NOMO-1 (cell line): ENCODE measurements at regions not wholly inside any gene's neighbourhood (a gene's known extent, or its start where the extent isn't known, plus 50 kb on each side); places are given as distances from the start of the nearest gene placed in this dataset.
"Not testable (repeated sequence)": the region's sequence is repeated elsewhere in the genome, so short reads cannot be mapped to it uniquely, and the experiment has no call there.

ENCODE experiments used
- DNase-seq, 2 experiments: peaks; one replicate each; lab custom pipeline; 2025; ENCODE audit not compliant: unreplicated experiment in 2 of 2; lab: John Stamatoyannopoulos, UW

DNA sequence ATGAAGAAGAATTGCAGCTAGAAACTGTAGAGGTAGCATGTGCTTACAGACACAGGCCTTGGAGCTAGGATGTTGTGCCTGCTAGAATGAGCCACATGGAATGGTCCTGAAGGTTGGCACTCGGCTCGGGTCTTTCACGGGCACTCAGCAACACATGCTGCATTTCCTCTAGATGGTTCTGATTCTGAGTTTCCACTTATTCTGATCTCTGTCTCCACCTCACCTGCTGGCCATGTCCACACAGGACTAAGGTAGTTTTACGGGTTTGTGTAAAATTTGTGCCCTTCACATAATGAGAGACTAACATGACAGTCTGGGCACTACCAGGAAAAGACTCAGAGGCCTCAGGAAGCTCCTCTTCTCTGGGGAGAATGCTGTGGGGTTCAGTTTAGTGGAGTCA lies 444.8 kb upstream of the MKI67 start:
- no peak for DNase-seq

DNA sequence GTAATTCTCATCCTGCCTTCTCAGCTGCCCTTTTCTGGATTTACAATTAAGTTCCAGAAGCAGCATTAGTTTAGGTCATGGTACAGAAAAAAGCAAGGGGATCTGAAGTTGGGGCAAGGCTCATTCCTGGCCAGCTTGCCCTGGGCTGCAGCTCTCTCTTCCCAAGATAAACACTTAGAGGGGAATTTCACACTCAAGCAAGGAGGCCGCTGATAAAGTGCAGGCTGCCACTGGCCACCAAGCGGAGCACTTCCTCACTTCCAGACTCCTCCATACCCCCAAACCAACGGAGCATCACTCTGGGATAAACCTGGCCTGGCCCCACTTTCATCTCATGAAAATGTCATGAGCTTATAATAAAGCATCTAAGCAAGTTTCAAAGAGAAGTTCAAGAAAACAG lies 445.5 kb upstream of the MKI67 start:
- DNase-seq: no peak

DNA sequence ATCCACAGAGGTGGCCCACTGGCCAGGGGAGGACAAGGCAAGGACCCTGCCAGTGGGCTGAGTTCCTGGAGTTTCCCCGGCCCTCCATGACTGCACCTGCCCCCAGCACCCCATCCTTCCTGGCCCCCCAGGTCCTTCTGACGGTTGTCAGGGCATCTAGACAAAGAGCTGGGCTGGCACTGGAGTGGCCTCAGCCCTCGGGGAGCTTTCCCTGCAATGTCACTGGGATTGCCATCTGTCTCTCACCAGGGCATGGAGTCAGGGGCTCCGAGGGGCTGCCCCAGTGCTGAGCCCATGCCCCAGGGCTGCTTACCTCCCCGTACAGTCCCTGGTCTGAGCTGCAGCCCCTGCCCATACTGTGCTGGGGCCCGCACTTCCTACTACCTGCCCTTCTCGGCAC lies 446.5 kb upstream of the MKI67 start:
- no peak for DNase-seq

DNA sequence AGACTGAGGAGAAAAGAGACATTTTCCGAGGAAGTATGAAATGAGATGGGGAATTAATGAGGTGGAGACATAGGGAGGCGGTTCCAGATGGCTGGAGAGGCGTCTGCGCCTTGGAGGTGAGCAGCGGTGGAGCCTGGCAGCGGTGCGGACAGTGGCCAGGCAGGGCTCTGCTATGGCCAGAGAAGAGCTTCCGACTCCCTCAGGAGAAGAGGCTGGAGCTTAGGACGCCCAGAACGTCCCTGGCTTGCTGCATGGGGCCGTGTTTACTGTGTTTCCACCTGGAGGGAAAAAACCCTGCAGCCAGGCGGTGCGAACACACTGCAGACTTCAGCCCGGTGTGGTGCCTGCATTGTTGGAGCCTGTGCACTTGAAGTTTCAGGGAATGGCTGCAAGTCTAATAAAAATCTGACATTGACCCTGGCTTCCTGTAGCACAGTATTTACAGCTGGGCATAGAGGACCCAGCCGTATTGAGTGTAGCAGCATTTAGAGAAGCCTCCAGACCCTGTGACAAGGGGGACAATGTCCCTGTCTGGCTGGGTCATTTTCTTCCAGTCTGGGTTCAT lies 447.1 kb upstream of the MKI67 start:
- no peak for DNase-seq

DNA sequence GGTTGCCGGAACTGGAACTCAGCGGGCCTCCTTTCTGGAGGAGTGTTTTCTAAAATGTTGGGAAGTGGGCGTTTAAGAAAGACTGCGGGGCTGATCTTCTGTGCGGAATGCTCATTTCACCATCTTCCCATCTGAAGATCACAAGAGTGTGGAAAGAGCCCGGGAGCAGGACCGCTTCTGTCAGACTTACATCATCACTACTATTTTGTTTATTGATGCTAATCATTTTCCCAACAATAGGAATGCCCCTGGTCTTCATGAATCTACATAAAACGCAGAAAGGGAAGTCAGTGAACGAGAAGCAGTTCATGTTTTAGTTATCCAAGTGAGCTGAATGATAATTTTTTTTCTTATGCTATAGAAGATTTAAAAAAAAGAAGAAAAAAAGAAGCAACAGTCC lies 447.8 kb upstream of the MKI67 start:
- no peak for DNase-seq

DNA sequence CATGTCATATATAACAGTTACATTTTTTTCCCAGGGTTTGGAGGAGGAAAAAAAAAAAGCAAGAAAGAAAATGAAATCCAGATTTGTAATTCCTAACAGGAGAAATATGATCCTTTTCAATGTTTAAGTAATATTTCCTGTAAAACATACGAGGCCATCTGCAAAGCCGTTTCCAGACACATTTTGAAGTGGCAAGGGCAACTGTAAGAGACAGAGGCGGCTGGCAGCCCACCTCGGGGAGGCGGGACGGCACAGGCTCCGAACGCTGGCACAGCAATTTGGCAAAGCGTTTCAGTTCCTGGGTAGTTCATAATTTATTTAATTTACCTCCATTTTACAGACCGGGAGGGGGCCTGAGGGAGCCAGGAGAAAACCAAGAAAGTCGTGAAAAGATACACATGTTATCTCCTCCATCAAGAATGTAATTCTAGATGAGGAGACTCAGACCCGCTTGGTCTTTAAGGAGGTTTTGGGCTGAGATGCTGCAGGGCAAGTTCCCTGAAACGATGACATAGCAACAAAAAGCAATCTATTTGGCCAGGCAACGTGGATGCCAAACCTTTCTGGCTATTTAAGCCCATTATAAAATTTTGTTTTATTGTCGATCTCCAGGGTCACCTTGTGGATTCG lies 448.5 kb upstream of the MKI67 start:
- no peak for DNase-seq

DNA sequence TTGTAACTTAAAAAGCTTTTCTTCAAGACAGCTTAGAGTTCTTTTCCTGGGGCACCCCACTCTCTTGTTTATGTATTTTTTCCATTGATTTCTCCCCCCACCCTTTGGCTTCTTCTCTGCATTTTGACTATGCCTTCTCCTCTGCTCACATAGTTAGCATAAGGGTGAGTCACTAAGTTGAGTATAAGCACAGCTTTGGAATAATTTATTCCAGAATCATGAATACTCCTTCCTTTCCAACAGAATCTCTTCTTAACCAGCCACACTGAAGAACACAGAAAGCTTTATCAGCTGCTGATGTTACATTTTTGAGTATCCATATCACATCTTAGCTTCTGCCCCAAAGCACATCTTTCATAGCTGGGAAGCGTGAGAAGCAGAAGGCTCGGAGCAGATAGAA lies 449.5 kb upstream of the MKI67 start:
- DNase-seq: no peak

DNA sequence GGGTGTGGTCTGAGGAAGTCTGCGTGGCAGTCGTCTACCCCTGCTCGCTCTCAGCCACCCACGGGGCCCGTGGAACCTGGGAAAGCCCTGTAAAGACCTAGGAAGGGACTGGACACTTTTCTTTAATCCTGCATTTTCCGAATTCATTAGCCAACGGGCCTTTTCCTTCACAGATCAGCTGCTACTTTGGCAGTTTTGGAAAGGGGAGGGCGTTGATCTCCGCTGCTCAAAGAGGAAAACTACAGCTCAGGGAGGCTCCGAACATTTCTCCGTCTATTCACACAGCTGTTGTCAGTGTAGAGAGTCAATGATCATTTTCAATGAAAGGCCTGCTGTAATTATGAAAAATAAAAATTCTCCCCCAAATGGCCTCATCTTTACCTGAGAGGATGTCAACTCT lies 450.1 kb upstream of the MKI67 start:
- no peak for DNase-seq

DNA sequence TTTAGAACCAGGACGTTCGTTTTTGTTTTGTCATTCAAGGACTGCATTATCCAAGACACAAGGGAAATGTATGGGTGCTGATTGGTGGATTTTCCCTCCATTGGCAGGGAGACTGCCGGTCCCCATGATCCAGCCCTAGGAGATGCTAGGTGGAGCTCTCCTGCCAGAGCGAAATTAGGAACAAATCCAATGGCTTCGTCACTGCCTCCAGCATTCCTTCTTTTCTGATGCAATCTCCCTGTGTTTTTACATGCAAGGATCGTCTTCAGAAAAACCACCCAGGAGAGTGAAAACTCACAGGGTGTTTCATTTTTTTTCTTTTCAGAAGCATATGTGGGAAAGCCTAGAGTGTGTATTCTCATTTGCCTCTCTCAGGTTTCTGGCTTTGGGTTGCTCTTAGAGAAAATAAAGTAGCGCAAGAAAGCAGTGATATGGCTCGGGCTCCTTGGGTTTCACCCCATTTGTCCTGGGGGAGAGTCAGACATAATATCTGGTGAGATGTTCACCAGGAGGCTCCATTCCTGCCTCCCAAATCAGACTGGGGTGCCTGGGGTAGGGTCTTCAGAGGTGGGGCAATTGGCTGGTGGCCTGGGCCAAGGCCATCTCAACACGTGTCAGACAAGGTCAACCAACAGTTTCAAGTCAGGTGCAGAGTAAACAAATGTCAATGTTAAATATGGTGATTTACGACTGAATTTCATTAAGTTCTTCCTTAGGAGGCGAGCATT lies 450.9 kb upstream of the MKI67 start:
- no peak for DNase-seq

DNA sequence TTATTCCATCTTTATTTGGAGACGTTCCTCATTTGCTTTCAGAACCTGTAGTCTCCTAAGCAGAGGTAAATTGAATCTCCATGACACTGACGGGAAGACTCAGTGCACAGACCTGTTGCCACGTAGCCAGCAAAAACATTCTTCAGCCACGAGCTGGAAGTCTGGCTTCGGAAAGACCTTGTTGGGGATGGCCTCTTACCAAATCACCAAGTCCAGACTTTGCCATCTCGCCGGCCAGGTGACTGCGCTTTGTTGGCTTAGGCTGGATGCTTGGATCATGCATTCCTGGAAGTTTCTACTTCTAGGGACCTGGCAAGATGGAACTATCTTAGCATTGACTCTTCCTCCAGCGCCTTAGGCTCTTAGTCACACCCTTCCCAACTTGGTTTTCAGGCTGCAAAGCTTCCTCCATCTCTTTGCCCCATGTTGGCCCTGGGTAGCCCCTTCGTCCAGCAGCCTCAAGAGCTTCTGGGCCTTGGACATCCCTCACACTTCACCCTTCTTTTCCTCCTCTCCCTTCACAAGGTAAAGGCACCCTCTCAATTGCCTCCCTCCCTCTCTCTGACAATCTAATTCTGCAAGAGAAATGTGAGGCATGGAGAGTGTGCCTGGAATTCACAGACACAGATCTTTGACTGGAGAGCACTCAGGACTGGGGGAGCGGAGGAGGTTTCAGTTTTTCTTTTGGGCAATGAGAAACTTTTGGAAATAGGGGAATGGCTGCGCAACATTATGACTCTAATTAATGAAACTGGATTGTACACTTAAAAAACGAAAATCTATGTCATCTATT lies 451.9 kb upstream of the MKI67 start:
- no peak for DNase-seq

DNA sequence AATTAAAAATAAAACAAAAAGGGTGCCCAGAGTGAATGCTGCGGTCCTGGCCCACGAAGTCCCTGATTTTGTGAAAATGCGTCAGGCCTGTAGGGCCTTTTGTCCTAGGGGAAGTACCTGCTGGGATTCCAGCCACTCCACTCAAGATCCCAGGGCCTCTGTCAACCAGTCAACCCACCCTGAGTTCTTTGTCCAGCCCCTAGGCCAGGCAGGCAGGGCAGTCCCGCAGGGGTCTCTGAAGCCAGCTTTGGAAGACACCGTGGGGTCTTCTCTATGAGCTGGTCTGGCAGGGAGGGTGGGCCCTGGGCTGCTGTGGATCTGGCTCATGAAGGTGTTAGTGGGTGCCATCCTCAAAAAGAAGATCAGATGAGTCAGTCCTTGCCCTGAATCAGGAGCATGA lies 452.5 kb upstream of the MKI67 start:
- DNase-seq: no peak

DNA sequence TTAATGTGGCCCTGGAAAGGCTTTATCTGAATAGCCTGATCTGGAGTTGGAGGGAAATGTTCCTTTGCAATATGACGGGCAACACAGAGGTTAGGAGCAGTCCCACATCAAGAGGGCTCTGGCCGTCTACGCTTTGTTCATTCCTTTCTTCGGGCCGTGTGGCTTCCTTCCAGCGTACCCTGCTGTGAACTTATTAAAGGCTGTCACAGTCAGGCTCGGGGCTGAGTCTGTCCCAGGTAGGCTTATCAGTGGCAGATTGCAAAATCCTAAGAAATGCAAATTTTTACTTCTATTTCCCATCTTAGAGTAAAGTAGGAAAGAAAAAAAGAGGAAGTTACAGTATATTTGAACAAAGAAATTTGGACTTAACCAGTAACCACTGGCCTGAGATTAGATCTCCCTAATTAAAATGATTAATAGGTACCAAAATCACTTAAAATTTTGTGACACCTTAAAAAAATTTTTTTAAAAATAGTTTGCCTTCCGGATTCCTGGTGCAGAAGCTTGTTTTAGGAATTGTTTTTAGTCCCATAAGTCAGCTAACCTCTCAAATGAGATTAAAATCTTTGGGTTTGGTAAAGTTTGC lies 453.1 kb upstream of the MKI67 start:
- no peak for DNase-seq

DNA sequence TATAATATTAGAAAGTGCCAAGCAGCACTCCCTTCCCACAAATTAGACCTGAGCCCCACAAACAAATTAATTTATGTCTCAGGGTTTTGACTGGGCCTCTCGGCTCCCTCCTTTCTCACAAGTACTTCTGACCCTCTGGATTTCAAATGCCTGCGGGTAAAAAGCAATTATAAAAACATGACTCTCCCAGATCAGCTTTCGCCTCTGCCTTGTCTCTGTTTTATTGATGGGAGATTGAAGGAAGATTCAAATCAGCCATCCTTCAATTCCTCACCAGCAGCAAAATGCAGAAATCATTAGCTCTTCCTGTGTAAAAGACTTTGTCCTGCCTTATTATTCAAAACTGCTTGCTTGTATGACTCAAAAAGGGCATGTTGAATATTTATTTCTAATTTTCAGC lies 453.7 kb upstream of the MKI67 start:
- DNase-seq: no peak

DNA sequence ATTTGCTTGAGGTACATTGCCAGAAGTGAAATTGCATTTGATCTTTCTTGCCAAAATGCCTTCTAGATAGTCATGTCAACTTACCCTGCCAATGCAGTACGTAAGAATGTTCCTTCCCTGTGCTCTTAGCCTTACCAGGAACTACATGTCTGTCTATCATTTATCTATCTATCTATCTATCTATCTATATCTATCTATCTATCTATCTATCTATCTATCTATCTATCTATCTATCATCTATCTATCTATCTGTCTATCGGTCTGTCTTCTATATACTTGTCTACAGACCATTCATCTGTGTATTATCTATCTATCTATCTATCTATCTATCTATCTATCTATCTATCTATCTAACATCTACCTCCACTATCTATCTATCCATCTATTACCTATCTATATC lies 456.9 kb upstream of the MKI67 start:
- DNase-seq: not testable (repeated sequence)

DNA sequence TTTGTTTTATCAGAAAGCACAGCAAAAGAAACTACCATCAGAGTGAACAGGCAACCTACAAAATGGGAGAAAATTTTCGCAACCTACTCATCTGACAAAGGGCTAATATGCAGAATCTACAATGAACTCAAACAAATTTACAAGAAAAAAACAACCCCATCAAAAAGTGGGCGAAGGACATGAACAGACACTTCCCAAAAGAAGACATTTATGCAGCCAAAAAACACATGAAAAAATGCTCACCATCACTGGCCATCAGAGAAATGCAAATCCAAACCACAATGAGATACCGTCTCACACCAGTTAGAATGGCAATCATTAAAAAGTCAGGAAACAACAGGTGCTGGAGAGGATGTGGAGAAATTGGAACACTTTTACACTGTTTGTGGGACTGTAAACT lies 460.4 kb upstream of the MKI67 start:
- DNase-seq: not testable (repeated sequence)

DNA sequence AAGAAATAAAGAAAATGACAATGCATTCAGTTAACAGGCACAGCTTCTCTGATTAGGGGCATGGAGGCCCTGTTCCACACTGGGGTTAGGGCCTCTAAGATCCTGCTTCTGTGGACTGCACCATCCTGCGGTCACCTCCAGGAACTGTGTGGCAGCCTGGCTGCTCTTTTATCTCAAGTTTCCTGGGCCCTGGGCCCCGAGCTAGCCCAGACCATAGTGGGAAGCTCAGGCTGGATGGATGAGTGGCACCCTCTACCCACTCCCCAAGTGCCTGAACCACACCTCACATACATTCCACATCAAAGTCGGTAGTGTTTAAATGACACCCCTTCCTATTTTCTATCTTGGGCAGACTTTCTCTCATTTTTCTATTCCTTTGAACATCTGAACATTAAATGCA lies 461.5 kb upstream of the MKI67 start:
- DNase-seq: no peak

DNA sequence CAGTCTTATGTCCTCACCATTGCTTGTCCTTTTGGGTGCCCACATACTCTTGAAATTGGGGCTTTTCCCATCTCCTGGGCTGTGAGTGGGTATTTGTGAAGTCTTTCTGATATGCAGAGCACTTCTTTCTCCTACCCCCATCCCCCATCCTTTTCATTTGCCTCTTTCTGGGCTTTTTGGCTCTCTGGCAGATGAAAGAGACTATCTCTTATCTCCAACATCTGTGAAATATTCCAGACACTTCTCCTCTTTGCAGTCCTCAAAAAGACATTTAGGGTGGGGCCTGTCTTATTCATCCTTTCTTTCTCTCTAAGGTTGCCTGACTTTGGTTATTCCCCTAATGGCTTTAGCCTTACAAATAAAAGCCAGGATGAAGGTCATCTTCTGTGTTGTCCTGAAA lies 462.2 kb upstream of the MKI67 start:
- DNase-seq: no peak

DNA sequence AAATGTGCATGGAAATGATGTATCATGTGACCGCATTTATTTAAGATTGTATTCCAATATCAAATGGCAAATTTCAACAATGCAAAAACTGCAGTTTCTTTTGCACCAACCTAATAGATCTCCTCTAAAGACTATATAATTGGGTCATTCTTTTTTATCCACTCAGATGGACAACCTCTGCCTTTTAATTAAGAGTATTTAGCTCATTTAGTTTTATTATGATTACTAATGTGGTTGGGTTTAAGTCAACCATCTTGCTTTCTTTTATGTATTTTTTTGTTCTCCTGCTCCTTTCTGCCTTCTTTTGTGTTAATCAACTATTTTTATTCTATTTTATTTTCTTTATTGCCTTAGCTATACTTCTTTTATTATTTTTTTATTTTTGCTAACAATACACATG lies 468.5 kb upstream of the MKI67 start:
- DNase-seq: no peak

DNA sequence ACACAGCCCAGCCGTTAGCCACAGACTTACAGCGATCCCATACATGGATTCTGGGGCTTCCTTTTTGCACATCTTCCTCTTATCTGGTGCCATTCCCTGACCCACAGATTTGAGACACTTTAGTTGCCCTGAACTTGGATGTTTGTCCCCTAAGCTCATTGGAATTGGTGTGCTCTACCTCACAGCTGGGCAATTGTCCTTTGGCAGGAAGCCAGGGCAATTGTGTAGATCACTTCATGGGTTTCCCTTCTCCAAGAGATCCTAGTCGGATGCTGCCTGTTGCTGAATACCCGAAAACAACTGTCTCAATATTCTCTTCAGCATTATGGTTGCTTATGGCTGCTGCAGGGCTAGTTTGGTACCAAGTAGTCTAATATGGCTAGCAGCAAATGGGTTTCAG lies 470.7 kb upstream of the MKI67 start:
- no peak for DNase-seq

DNA sequence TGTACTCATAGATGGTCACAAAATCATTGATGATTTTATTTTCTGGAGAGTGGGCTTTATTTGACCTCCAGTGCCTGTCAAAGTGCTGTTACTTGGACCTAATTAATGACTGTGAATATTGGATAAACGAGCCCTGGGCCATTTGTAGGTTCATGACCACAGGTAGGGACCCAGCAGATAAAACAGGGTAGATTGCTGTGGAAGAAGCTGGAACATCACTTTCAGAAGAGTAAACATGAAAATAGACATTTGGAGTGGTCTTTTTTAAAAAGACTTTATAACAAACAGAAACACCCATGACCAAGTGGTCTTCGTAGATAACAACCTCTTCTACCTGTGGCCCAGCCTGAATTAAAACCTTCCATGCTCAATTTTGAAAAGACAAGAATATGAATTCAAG lies 472.8 kb upstream of the MKI67 start:
- DNase-seq: no peak

DNA sequence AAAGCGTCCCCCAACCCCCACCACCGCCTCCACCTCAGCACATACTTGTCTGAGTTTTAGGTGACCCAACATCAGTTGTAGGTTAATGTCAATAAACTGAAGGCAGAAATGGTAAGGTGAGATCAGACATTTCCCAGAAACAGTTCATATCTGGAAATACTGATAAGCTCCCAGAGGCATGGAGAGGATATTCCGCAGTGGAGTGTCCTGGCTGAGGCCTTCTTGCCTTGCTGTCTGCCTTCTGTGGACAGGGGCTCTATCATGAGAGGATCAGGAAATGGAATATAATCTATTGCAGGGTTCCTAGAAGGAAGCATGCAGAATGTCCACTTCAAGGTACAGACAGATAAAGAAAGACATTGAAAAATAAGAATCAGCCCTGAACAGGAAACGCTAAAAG lies 473.3 kb upstream of the MKI67 start:
- DNase-seq: no peak
